WTC11 (cell line): ENCODE measurements at regions not wholly inside any gene's neighbourhood (a gene's known extent, or its start where the extent isn't known, plus 50 kb on each side); places are given as distances from the start of the nearest gene placed in this dataset.

Source experiments
- ATAC-seq: fragments of 200-7000 bp; cut with Tn5 transposase; 2 replicates; pipeline ENCODE4 v1.10.0; 2021; ENCODE audit warnings: mild to moderate bottlenecking, moderate library complexity
- CTCF ChIA-PET: fragments of 300-600 bp; sonication (Branson Sonifier 250); formaldehyde crosslinking; loops from one replicate; lab custom pipeline; 2021; ENCODE audit warnings: antibody characterized with exemption; lab: Charles Lee
- POLR2A ChIA-PET: fragments of 350-600 bp; sonication (Branson Sonifier 250); formaldehyde crosslinking; loops from one replicate; lab custom pipeline; 2021; ENCODE audit warnings: antibody characterized with exemption; lab: Charles Lee
- DNase-seq: peaks from one replicate; pipeline ENCODE4 v3.0.0; 2021; ENCODE audit warnings: low spot score
- H3K27ac Mint-ChIP-seq: 2 replicates; pipeline ENCODE4 v1.8.0; 2021; ENCODE audit warnings: mixed read lengths
- H3K27me3 Mint-ChIP-seq: 2 replicates; pipeline ENCODE4 v1.8.0; 2021; ENCODE audit warnings: low read depth, mild to moderate bottlenecking, moderate library complexity, mixed read lengths
- H3K36me3 Mint-ChIP-seq: 2 replicates; pipeline ENCODE4 v1.8.0; 2021; ENCODE audit warnings: mixed read lengths
- H3K4me1 Mint-ChIP-seq: 2 replicates; pipeline ENCODE4 v1.8.0; 2022; ENCODE audit warnings: mixed read lengths
- H3K4me3 Mint-ChIP-seq: 2 replicates; pipeline ENCODE4 v1.8.0; 2021; ENCODE audit warnings: mild to moderate bottlenecking, moderate library complexity, mixed read lengths
- H3K9me3 Mint-ChIP-seq: 2 replicates; pipeline ENCODE4 v1.8.0; 2021; ENCODE audit warnings: mixed read lengths
- ATF1 ChIP-seq: sonication (generic); formaldehyde crosslinking; IDR thresholded peaks from 2 replicates; pipeline ENCODE4 v1.8.1; 2023; ENCODE audit warnings: mild to moderate bottlenecking, moderate library complexity, missing genetic modification reagents
- CBFB ChIP-seq: sonication (generic); formaldehyde crosslinking; IDR thresholded peaks from 2 replicates; pipeline ENCODE4 v1.8.1; 2022; ENCODE audit warnings: mild to moderate bottlenecking, low read depth, missing genetic modification reagents
- CREB1 ChIP-seq: sonication (generic); formaldehyde crosslinking; IDR thresholded peaks from 2 replicates; pipeline ENCODE4 v1.8.0; 2023; ENCODE audit warnings: mild to moderate bottlenecking, missing genetic modification reagents
- EMX1 ChIP-seq: fragments of 250-450 bp; sonication (Bioruptor Pico); IDR thresholded peaks from 2 replicates; pipeline ENCODE4 v1.8.0; 2021; ENCODE audit warnings: mild to moderate bottlenecking
- FOXJ3 ChIP-seq: sonication (generic); formaldehyde crosslinking; IDR thresholded peaks from 2 replicates; pipeline ENCODE4 v1.9.0; 2021; ENCODE audit warnings: missing genetic modification reagents, mild to moderate bottlenecking, borderline replicate concordance
- FOXP1 ChIP-seq: sonication (generic); formaldehyde crosslinking; IDR thresholded peaks from 2 replicates; pipeline ENCODE4 v1.8.0; 2022; ENCODE audit warnings: missing genetic modification reagents, mild to moderate bottlenecking, moderate library complexity, borderline replicate concordance
- GRHL2 ChIP-seq: fragments of 250-450 bp; sonication (Bioruptor Pico); IDR thresholded peaks from 2 replicates; pipeline ENCODE4 v1.8.0; 2022; ENCODE audit warnings: mild to moderate bottlenecking, moderate library complexity; ENCODE audit not compliant: insufficient replicate concordance, severe bottlenecking
- GTF2I ChIP-seq: fragments of 250-450 bp; sonication (Bioruptor Pico); conservative IDR thresholded peaks from 2 replicates; pipeline ENCODE4 v1.4.0; 2021; ENCODE audit warnings: mild to moderate bottlenecking
- MXD4 ChIP-seq: fragments of 250-450 bp; sonication (Bioruptor Pico); IDR thresholded peaks from 2 replicates; pipeline ENCODE4 v1.8.0; 2021; ENCODE audit warnings: mild to moderate bottlenecking, moderate library complexity, borderline replicate concordance
- MYBL2 ChIP-seq: sonication (generic); formaldehyde crosslinking; IDR thresholded peaks from 2 replicates; pipeline ENCODE4 v1.8.1; 2023; ENCODE audit warnings: mild to moderate bottlenecking, moderate library complexity, missing genetic modification reagents
- NFYB ChIP-seq: sonication (generic); formaldehyde crosslinking; conservative IDR thresholded peaks from 2 replicates; pipeline ENCODE4 v1.8.0; 2022; ENCODE audit warnings: low read depth, missing genetic modification reagents
- NR3C1 ChIP-seq: sonication (generic); formaldehyde crosslinking; conservative IDR thresholded peaks from 2 replicates; pipeline ENCODE4 v1.8.1; 2023; ENCODE audit warnings: low read depth, mild to moderate bottlenecking, missing genetic modification reagents
- OVOL2 ChIP-seq: fragments of 250-450 bp; sonication (Bioruptor Pico); IDR thresholded peaks from 2 replicates; pipeline ENCODE4 v1.9.0; 2021; ENCODE audit warnings: mild to moderate bottlenecking, borderline replicate concordance
- SMAD3 ChIP-seq: sonication (generic); formaldehyde crosslinking; IDR thresholded peaks from 2 replicates; pipeline ENCODE4 v1.8.0; 2022; ENCODE audit warnings: missing genetic modification reagents, mild to moderate bottlenecking, borderline replicate concordance
- SP1 ChIP-seq: sonication (generic); formaldehyde crosslinking; conservative IDR thresholded peaks from 2 replicates; pipeline ENCODE4 v1.8.1; 2022; ENCODE audit warnings: missing genetic modification reagents
- ZNF263 ChIP-seq: sonication (generic); formaldehyde crosslinking; IDR thresholded peaks from 2 replicates; pipeline ENCODE4 v1.8.1; 2022; ENCODE audit warnings: low read depth, mild to moderate bottlenecking, moderate library complexity, missing genetic modification reagents
- TF ChIP-seq, protein P1 (sequence below): sonication (generic); formaldehyde crosslinking; IDR thresholded peaks from 2 replicates; pipeline ENCODE4 v1.8.1; 2023; ENCODE audit warnings: mild to moderate bottlenecking, missing genetic modification reagents, moderate library complexity
- TF ChIP-seq, protein P2 (sequence below): sonication (generic); formaldehyde crosslinking; IDR thresholded peaks from 2 replicates; pipeline ENCODE4 v1.8.1; 2023; ENCODE audit warnings: mild to moderate bottlenecking, missing genetic modification reagents
- TF ChIP-seq, protein P3 (sequence below): sonication (generic); formaldehyde crosslinking; IDR thresholded peaks from 2 replicates; pipeline ENCODE4 v1.8.0; 2023; ENCODE audit warnings: missing genetic modification reagents
- TF ChIP-seq, protein P4 (sequence below): sonication (generic); formaldehyde crosslinking; IDR thresholded peaks from 2 replicates; pipeline ENCODE4 v1.8.1; 2023; ENCODE audit warnings: mild to moderate bottlenecking, moderate library complexity, missing genetic modification reagents
- TF ChIP-seq, protein P5 (sequence below): sonication (generic); formaldehyde crosslinking; IDR thresholded peaks from 2 replicates; pipeline ENCODE4 v1.8.1; 2022; ENCODE audit warnings: missing genetic modification reagents, borderline replicate concordance
- TF ChIP-seq, protein P6 (sequence below): fragments of 250-450 bp; sonication (Bioruptor Pico); IDR thresholded peaks from 2 replicates; pipeline ENCODE4 v2.1.2; 2022; ENCODE audit warnings: mild to moderate bottlenecking, moderate library complexity
- TF ChIP-seq, protein P7 (sequence below): sonication (generic); formaldehyde crosslinking; IDR thresholded peaks from 2 replicates; pipeline ENCODE4 v1.8.1; 2022; ENCODE audit warnings: mild to moderate bottlenecking, missing genetic modification reagents, moderate library complexity, borderline replicate concordance
- TF ChIP-seq, protein P8 (sequence below): sonication (generic); formaldehyde crosslinking; IDR thresholded peaks from 2 replicates; pipeline ENCODE4 v1.8.1; 2022; ENCODE audit warnings: low read depth, missing genetic modification reagents, borderline replicate concordance
- TF ChIP-seq, protein P9 (sequence below): sonication (generic); formaldehyde crosslinking; IDR thresholded peaks from 2 replicates; pipeline ENCODE4 v1.8.1; 2023; ENCODE audit warnings: mild to moderate bottlenecking, missing genetic modification reagents, moderate library complexity

DNA sequence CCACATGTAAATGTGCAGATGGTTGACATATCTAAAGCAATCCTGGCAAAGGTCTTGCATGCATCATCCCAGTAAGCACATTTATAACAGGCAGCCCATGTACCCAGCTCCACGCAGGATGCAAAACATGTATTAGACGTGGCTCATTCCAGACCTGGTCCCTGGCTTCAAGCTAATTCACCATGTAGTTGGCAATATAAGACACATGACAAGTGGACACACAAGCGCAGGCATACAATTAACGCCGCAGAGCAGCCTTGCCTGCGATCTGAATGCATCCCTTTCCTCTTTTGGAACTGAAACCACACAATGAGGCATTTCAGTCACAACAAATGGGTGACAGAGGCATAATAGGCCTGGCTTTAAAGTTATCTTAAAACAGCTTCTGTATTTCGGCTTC lies 114.5 kb upstream of the TRIM2 start:
- CTCF ChIA-PET, result interaction anchor here (0.5 kb wide), 1 partner anchor 52 kb away, joined by 3 read pairs; no protein-coding TSS in a partner anchor
- DNase-seq (no peak), ATAC-seq (no peak)
- H3K27ac Mint-ChIP-seq, result no peak overlapping the region
- peaks cover 36% of the 10 kb centered on the region for H3K4me1 Mint-ChIP-seq
- peaks cover 7% of the 10 kb centered on the region; the same call in 1 of the 2 replicates for H3K27me3 Mint-ChIP-seq
- POLR2A ChIA-PET, result no interaction called here
- H3K36me3 Mint-ChIP-seq, result no peaks in the 10 kb centered on the region
- no peak for TF ChIP-seq GRHL2 (CRISPR knock-in tag)
- TF ChIP-seq, protein P1, sequence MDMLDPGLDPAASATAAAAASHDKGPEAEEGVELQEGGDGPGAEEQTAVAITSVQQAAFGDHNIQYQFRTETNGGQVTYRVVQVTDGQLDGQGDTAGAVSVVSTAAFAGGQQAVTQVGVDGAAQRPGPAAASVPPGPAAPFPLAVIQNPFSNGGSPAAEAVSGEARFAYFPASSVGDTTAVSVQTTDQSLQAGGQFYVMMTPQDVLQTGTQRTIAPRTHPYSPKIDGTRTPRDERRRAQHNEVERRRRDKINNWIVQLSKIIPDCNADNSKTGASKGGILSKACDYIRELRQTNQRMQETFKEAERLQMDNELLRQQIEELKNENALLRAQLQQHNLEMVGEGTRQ, result no peak
- TF ChIP-seq, protein P2, sequence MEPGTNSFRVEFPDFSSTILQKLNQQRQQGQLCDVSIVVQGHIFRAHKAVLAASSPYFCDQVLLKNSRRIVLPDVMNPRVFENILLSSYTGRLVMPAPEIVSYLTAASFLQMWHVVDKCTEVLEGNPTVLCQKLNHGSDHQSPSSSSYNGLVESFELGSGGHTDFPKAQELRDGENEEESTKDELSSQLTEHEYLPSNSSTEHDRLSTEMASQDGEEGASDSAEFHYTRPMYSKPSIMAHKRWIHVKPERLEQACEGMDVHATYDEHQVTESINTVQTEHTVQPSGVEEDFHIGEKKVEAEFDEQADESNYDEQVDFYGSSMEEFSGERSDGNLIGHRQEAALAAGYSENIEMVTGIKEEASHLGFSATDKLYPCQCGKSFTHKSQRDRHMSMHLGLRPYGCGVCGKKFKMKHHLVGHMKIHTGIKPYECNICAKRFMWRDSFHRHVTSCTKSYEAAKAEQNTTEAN (CRISPR knock-in tag), result no peak
- TF ChIP-seq, protein P3, sequence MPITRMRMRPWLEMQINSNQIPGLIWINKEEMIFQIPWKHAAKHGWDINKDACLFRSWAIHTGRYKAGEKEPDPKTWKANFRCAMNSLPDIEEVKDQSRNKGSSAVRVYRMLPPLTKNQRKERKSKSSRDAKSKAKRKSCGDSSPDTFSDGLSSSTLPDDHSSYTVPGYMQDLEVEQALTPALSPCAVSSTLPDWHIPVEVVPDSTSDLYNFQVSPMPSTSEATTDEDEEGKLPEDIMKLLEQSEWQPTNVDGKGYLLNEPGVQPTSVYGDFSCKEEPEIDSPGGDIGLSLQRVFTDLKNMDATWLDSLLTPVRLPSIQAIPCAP, result no peak
- no peak for TF ChIP-seq EMX1 (CRISPR knock-in tag)
- TF ChIP-seq, protein P4, sequence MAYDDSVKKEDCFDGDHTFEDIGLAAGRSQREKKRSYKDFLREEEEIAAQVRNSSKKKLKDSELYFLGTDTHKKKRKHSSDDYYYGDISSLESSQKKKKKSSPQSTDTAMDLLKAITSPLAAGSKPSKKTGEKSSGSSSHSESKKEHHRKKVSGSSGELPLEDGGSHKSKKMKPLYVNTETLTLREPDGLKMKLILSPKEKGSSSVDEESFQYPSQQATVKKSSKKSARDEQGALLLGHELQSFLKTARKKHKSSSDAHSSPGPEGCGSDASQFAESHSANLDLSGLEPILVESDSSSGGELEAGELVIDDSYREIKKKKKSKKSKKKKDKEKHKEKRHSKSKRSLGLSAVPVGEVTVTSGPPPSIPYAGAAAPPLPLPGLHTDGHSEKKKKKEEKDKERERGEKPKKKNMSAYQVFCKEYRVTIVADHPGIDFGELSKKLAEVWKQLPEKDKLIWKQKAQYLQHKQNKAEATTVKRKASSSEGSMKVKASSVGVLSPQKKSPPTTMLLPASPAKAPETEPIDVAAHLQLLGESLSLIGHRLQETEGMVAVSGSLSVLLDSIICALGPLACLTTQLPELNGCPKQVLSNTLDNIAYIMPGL (CRISPR knock-in tag), result no peak
- TF ChIP-seq SMAD3 (CRISPR knock-in tag), result no peak
- no peak for TF ChIP-seq ZNF263
- TF ChIP-seq GTF2I (CRISPR knock-in tag), result no peak
- TF ChIP-seq MXD4 (CRISPR knock-in tag), result no peak
- no peak for TF ChIP-seq ATF1 (CRISPR knock-in tag)
- TF ChIP-seq CBFB, result no peak
- no peak for TF ChIP-seq NFYB (CRISPR knock-in tag)
- TF ChIP-seq FOXP1 (CRISPR knock-in tag), result no peak
- no peak for TF ChIP-seq OVOL2 (CRISPR knock-in tag)
- TF ChIP-seq MYBL2 (CRISPR knock-in tag), result no peak
- no peak for TF ChIP-seq NR3C1 (CRISPR knock-in tag)
- no peak for TF ChIP-seq SP1 (CRISPR knock-in tag)
- TF ChIP-seq, protein P5, sequence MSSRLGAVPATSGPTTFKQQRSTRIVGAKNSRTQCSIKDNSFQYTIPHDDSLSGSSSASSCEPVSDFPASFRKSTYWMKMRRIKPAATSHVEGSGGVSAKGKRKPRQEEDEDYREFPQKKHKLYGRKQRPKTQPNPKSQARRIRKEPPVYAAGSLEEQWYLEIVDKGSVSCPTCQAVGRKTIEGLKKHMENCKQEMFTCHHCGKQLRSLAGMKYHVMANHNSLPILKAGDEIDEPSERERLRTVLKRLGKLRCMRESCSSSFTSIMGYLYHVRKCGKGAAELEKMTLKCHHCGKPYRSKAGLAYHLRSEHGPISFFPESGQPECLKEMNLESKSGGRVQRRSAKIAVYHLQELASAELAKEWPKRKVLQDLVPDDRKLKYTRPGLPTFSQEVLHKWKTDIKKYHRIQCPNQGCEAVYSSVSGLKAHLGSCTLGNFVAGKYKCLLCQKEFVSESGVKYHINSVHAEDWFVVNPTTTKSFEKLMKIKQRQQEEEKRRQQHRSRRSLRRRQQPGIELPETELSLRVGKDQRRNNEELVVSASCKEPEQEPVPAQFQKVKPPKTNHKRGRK (CRISPR knock-in tag), result no peak
- no peak for TF ChIP-seq FOXJ3 (CRISPR knock-in tag)
- H3K9me3 Mint-ChIP-seq, result peaks cover 6% of the 10 kb centered on the region
- H3K4me3 Mint-ChIP-seq, result no peak overlapping the region

DNA sequence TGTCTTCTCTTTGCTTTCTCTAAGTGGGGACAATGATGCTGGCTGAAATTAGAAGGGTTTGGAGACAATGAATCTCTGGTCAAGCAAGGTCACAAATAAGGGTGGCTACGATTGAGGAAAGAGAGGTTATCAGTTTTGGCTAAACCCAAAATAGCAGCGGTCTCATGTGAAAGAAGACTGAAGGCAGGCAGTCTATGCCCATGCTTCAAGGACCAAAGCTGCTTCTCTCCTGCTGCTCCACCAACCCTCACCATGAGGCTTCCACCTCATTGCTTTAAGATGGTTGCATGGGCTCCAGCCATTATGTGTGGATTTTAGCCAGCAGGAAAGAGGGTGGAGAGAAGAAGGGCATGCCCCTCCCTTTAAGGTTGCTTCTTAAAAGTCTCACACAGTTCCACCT lies 114.1 kb upstream of the TRIM2 start:
- no peak overlapping the region for H3K4me3 Mint-ChIP-seq
- CTCF ChIA-PET, result no interaction called here
- TF ChIP-seq, protein P6, sequence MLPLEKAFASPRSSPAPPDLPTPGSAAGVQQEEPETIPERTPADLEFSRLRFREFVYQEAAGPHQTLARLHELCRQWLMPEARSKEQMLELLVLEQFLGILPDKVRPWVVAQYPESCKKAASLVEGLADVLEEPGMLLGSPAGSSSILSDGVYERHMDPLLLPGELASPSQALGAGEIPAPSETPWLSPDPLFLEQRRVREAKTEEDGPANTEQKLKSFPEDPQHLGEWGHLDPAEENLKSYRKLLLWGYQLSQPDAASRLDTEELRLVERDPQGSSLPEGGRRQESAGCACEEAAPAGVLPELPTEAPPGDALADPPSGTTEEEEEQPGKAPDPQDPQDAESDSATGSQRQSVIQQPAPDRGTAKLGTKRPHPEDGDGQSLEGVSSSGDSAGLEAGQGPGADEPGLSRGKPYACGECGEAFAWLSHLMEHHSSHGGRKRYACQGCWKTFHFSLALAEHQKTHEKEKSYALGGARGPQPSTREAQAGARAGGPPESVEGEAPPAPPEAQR (CRISPR knock-in tag), result no peak
- TF ChIP-seq MYBL2 (CRISPR knock-in tag) (no peak), CREB1 (CRISPR knock-in tag) (no peak)
- TF ChIP-seq, protein P7, sequence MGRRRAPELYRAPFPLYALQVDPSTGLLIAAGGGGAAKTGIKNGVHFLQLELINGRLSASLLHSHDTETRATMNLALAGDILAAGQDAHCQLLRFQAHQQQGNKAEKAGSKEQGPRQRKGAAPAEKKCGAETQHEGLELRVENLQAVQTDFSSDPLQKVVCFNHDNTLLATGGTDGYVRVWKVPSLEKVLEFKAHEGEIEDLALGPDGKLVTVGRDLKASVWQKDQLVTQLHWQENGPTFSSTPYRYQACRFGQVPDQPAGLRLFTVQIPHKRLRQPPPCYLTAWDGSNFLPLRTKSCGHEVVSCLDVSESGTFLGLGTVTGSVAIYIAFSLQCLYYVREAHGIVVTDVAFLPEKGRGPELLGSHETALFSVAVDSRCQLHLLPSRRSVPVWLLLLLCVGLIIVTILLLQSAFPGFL (CRISPR knock-in tag), result no peak
- TF ChIP-seq, protein P8, sequence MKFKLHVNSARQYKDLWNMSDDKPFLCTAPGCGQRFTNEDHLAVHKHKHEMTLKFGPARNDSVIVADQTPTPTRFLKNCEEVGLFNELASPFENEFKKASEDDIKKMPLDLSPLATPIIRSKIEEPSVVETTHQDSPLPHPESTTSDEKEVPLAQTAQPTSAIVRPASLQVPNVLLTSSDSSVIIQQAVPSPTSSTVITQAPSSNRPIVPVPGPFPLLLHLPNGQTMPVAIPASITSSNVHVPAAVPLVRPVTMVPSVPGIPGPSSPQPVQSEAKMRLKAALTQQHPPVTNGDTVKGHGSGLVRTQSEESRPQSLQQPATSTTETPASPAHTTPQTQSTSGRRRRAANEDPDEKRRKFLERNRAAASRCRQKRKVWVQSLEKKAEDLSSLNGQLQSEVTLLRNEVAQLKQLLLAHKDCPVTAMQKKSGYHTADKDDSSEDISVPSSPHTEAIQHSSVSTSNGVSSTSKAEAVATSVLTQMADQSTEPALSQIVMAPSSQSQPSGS, result no peak
- TF ChIP-seq, protein P9, sequence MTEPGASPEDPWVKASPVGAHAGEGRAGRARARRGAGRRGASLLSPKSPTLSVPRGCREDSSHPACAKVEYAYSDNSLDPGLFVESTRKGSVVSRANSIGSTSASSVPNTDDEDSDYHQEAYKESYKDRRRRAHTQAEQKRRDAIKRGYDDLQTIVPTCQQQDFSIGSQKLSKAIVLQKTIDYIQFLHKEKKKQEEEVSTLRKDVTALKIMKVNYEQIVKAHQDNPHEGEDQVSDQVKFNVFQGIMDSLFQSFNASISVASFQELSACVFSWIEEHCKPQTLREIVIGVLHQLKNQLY, result no peak

More for the DNA sequence above, 114.1 kb upstream of the TRIM2 start:
- ATAC-seq (no peak), DNase-seq (no peak)
- no peaks in the 10 kb centered on the region for H3K36me3 Mint-ChIP-seq
- peaks cover 3% of the 10 kb centered on the region; the same call in 1 of the 2 replicates for H3K27me3 Mint-ChIP-seq
- POLR2A ChIA-PET, result no interaction called here
- no peak overlapping the region for H3K27ac Mint-ChIP-seq
- H3K4me1 Mint-ChIP-seq, result peaks cover 31% of the 10 kb centered on the region
- peaks cover 6% of the 10 kb centered on the region for H3K9me3 Mint-ChIP-seq
